GM21619 (cell line): ENCODE measurements at regions not wholly inside any gene's neighbourhood (a gene's known extent, or its start where the extent isn't known, plus 50 kb on each side); places are given as distances from the start of the nearest gene placed in this dataset.
"Not testable (repeated sequence)": the region's sequence is repeated elsewhere in the genome, so short reads cannot be mapped to it uniquely, and the experiment has no call there.

Experiments used
- ATAC-seq: cut with Tn5 transposase; IDR thresholded peaks from one replicate; pipeline ENCODE4 v1.9.1; 2021; ENCODE audit not compliant: unreplicated experiment

DNA sequence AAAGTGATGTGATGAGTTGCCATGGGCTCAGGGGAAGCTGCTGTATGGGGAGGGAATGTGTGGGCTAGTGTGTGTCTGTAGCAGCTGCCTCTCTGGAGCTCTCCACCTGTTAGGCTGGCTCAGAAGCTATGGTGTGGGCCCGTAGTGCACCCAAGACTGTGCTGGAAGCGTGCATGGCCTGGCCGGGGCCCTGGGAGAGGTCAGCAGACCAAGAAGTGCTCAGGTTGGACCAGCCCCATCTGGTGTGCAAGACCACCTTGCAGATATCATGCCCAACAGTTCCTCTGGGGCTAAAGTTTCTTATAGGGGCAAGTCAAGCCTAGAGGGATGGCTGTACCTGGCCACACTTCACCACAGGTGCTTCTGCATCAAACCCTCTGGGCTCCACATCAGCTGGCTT lies 274.4 kb upstream of the CCDC179 start:
- ATAC-seq, result no peak

DNA sequence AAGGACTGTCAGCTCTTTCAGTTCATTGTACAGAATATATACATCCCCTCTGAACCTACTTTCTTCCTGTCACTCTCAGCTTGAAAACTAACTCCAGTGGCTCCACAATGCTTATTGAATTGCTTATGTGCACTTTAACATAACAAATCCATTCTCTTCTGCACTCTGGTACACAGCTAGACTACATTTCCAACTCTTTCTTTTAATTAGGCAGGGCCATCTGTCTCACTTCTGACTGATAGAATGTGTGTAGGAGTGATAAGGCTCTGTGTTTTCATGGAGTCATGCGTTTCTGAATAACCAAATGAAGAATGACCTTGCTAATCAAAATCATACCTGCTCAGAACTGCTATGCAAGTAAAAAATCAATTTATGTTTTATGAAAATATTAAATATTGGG lies 278.5 kb upstream of the CCDC179 start:
- no peak for ATAC-seq

DNA sequence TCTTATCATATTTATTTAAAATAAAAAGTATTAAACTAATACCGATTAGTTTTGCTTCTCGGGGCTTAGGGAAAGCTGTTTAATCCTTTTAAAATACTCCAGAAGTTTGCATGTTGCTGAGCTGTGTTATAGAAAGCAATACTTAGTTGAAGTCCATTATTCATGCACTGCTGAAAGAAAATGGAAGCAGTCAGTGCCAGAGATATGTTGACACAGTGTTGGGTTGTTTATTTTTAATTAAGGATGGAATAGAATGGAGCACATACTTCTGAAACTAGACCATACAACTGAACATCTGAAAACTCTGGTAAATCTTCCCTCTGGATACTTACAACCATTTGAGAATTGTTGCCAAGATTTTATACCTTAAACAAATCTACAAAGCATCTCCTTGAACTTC lies 282.7 kb upstream of the CCDC179 start:
- ATAC-seq, result no peak

- ATAC-seq, result no peak
These were observed 291.5 kb upstream of the CCDC179 start for GRCh38 chr11:23151819-23152218.

- ATAC-seq, result no peak
These were observed 295.2 kb upstream of the CCDC179 start for GRCh38 chr11:23155503-23155902.

DNA sequence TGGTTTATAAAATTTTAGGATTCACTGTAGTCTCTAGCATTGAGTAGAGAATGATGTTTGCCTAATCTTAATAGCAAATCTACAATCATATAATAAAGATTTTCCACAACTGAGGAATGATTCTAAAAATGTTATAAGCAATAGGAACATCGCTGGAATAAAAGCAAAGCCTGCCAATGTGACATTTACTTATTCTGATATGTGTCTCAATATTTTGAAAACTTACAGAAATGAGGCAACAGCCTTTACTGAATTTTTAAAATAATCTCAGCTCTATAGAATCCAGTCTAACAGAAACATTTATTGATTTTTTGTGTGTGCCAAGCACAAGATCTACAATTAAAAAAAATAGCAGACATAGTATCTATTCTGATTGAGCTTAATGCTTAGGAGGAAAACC lies 303.7 kb upstream of the CCDC179 start:
- no peak for ATAC-seq

DNA sequence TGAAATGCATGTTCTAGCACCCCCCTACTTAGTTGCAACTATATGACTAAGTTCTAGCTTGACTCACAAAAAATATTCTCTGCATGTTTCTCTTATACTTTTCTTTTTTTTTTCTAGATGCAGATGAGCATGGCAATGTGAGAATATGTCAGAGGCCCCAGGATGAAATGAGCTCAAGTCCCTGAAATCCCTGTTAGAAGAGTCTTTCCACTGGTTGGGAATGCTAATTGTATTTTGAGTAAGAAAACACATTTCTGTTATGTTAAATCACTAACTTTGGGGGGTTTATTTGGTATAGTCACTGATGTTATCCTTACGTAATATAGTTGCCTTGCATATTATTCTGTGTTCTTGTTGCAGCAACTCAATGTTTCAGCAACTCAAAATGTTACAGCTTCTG lies 306.1 kb upstream of the CCDC179 start:
- no peak for ATAC-seq

GRCh38 chr11:23179609-23180008 lies 319.3 kb upstream of the CCDC179 start:
- ATAC-seq, result no peak

DNA sequence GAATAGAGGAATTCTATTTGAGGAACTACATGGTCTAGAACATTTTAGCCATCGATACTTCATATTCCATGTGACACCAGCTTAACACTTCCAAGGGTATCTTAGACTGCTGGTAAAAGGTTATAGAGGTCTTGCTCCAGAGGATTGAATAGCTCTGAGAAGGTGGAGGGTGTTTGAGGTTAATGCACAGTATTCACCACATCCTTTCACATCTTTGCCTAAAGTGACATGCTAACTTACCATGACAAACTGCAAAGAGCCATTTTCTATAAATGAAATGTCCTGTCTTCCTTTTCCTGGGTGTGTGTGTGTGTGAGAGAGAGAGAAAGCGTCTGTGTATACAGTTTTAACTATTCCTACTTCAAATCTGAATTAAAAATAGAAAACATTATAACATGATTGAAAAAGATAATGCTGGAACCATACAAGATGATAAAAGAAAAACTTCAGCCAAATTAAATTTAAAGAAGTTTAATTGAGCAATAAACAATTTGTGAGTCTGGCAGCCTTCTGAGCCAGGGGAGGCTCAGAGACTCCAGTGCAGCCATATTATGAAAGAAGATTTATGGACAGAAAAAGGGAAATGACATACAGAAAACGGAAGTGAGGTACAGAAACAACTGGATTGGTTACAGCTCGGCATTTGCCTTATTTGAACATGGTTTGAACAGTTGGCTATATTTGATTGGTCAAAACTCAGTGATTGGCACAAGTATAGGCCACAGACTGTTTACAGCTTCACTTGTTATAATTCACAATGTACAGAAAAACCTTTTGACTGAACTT lies 320.9 kb upstream of the CCDC179 start:
- no peak for ATAC-seq

- no peak for ATAC-seq
These were observed 332.0 kb upstream of the CCDC179 start for GRCh38 chr11:23192256-23192655.

GRCh38 chr11:23201936-23202522 lies 341.8 kb upstream of the CCDC179 start:
- ATAC-seq, result no peak

- ATAC-seq, result no peak
These were observed 342.3 kb upstream of the CCDC179 start for GRCh38 chr11:23202611-23203010.

- ATAC-seq, result no peak
These were observed 345.0 kb upstream of the CCDC179 start for GRCh38 chr11:23205156-23205871.

- no peak for ATAC-seq
These were observed 346.6 kb upstream of the CCDC179 start for GRCh38 chr11:23206741-23207336.

- no peak for ATAC-seq
These were observed 350.9 kb upstream of the CCDC179 start for GRCh38 chr11:23211221-23211620.

DNA sequence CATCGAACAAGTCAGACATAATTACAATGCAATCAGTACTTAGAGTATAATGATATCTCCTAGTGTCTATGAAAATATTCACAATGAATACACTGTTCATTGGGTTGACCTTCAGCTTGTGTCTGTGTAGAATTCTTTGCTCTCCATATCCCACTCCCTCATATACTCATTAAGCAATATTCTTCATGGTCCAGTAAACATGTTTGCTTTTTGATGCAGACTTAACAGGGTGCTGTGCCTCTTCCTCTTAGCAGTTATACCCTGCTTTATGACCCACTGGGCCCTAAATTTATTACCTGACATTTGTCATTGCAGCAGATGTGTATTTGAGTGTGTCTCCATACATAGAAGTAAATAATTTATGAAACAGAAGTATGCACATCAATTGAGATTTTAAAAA lies 352.5 kb upstream of the CCDC179 start:
- no peak for ATAC-seq

DNA sequence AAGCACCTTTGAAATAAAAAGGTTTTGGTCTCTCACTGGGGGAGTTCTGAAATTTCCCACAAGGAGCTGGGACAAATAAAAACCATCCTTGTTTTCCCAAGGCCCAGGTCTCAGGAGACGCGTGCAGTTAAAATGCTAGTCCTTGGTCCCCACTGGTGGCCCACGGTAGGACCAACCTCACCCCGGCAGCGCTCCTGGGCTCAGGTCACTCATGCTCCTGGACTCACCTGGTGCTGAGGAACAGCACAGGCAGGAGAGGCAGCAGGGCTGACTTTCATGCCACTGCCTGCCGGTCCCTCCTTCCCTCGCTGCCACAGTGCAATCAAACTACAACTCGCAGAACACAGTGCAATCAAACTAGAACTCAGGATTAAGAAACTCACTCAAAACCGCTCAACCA lies 356.8 kb upstream of the CCDC179 start:
- ATAC-seq, result no peak

GRCh38 chr11:23220086-23220485 lies 359.8 kb upstream of the CCDC179 start:
- not testable (repeated sequence) for ATAC-seq

DNA sequence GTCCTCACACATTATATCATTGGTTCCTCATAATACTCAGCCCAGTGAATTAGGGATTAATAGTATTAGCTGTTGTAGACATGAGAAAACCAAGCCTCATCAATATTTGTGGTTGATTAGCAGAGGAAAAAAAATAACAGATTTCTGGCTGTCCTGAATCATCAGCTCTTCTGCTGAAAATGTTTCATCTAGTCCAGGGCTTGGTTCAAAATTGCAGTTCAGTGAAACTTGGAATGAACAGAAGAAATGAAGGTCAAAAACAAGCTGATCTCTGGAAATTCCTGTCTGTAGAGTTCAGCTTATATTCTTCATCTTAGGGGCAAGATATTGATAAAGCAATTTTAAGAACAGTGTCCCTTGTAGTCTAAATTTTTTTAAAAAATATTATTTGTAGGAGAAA lies 361.1 kb upstream of the CCDC179 start:
- ATAC-seq, result no peak

GRCh38 chr11:23226331-23227077 lies 366.2 kb upstream of the CCDC179 start:
- no peak for ATAC-seq

- ATAC-seq, result no peak
These were observed 366.8 kb upstream of the CCDC179 start for GRCh38 chr11:23227078-23227445.
